MCF 10A (cell line): ENCODE measurements at regions not wholly inside any gene's neighbourhood (a gene's known extent, or its start where the extent isn't known, plus 50 kb on each side); places are given as distances from the start of the nearest gene placed in this dataset.

Experiments used
- BruUV-seq: library from RNA; stranded (reverse); fragments of 400-500 nt; replicated peaks from 2 replicates; lab custom pipeline; 2021; lab: Mats Ljungman, UMichigan
- CTCF ChIA-PET: fragments of 300-600 bp; sonication (Branson Sonifier 250); formaldehyde crosslinking; extraction: SDS; loops from one replicate; lab custom pipeline; 2021; ENCODE audit warnings: antibody characterized with exemption, inconsistent platforms; lab: Yijun Ruan, JAX
- POLR2A ChIA-PET: fragments of 300-600, 350-650 bp; sonication (Branson Sonifier 250); formaldehyde crosslinking; extraction: SDS; loops from one replicate; lab custom pipeline; 2020; ENCODE audit warnings: antibody characterized with exemption, inconsistent platforms; lab: Yijun Ruan, JAX
- DNase-seq: peaks from one replicate; pipeline ENCODE4 v3.0.0-alpha.2; 2018; ENCODE audit not compliant: unreplicated experiment
- H3K27ac Mint-ChIP-seq: one replicate; pipeline ENCODE4 v1.8.0; 2022; ENCODE audit warnings: mild to moderate bottlenecking, low read depth, mixed read lengths; ENCODE audit not compliant: unreplicated experiment
- H3K27me3 Mint-ChIP-seq: one replicate; pipeline ENCODE4 v1.8.0; 2022; ENCODE audit warnings: mixed read lengths; ENCODE audit not compliant: insufficient read depth, unreplicated experiment
- H3K36me3 Mint-ChIP-seq: one replicate; pipeline ENCODE4 v1.8.0; 2022; ENCODE audit warnings: mild to moderate bottlenecking, moderate library complexity, mixed read lengths; ENCODE audit not compliant: insufficient read depth, unreplicated experiment
- H3K4me1 Mint-ChIP-seq: one replicate; pipeline ENCODE4 v1.8.0; 2022; ENCODE audit warnings: mixed read lengths; ENCODE audit not compliant: insufficient read depth, unreplicated experiment
- H3K4me3 Mint-ChIP-seq: one replicate; pipeline ENCODE4 v1.8.0; 2022; ENCODE audit warnings: mild to moderate bottlenecking, moderate library complexity, mixed read lengths; ENCODE audit not compliant: unreplicated experiment
- H3K9me3 Mint-ChIP-seq: one replicate; pipeline ENCODE4 v1.8.0; 2022; ENCODE audit warnings: mixed read lengths; ENCODE audit not compliant: unreplicated experiment
- intact Hi-C: fragments of 100-400 bp; cut with micrococcal nuclease; formaldehyde crosslinking; loops from 2 replicates; pipeline ENCODE4 v1.14.1; 2022
- TF ChIP-seq, protein P1 (sequence below): fragments of 200-600 bp; IDR thresholded peaks from one replicate; pipeline ENCODE4 v1.8.0; 2022; ENCODE audit warnings: antibody characterized with exemption, mild to moderate bottlenecking; ENCODE audit not compliant: unreplicated experiment

DNA sequence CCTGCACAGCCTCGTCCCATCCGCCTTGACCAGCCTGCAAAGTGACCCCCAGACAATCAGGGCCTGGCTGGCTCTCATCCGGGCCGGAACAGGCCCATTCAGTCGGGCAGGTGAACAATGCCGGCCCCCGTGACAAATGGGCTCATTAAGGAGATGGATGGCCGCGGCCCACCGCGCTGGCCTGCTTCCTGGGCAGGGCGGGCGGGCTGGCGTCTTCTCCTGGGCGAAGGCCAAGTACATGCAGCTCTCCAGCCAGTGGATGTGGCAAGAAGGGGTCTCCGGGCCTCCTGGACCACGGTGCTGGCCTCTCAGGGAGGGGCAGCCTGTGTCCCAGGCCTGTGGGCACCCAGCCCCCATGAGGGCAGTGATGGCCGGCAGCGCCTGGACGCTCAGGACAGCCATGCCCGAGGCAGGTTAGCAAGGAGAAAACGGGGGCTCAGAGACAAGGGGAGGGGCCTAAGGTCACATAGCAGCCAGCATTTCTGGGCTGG lies 1022.8 kb downstream of the BRD1 start:
- intact Hi-C loops: no loop called here
- no peak for DNase-seq
- Mint-ChIP-seq H3K27ac (no peak overlapping the region), H3K36me3 (peaks cover 5% of the 10 kb centered on the region), H3K9me3 (peaks cover 10% of the 10 kb centered on the region), H3K27me3 (no peaks in the 10 kb centered on the region), H3K4me1 (no peaks in the 10 kb centered on the region), H3K4me3 (no peak overlapping the region)
- no TSS peak for BruUV-seq
- TF ChIP-seq, protein P1, sequence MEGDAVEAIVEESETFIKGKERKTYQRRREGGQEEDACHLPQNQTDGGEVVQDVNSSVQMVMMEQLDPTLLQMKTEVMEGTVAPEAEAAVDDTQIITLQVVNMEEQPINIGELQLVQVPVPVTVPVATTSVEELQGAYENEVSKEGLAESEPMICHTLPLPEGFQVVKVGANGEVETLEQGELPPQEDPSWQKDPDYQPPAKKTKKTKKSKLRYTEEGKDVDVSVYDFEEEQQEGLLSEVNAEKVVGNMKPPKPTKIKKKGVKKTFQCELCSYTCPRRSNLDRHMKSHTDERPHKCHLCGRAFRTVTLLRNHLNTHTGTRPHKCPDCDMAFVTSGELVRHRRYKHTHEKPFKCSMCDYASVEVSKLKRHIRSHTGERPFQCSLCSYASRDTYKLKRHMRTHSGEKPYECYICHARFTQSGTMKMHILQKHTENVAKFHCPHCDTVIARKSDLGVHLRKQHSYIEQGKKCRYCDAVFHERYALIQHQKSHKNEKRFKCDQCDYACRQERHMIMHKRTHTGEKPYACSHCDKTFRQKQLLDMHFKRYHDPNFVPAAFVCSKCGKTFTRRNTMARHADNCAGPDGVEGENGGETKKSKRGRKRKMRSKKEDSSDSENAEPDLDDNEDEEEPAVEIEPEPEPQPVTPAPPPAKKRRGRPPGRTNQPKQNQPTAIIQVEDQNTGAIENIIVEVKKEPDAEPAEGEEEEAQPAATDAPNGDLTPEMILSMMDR: no peak
- POLR2A ChIA-PET: no interaction called here
- CTCF ChIA-PET: no interaction called here

DNA sequence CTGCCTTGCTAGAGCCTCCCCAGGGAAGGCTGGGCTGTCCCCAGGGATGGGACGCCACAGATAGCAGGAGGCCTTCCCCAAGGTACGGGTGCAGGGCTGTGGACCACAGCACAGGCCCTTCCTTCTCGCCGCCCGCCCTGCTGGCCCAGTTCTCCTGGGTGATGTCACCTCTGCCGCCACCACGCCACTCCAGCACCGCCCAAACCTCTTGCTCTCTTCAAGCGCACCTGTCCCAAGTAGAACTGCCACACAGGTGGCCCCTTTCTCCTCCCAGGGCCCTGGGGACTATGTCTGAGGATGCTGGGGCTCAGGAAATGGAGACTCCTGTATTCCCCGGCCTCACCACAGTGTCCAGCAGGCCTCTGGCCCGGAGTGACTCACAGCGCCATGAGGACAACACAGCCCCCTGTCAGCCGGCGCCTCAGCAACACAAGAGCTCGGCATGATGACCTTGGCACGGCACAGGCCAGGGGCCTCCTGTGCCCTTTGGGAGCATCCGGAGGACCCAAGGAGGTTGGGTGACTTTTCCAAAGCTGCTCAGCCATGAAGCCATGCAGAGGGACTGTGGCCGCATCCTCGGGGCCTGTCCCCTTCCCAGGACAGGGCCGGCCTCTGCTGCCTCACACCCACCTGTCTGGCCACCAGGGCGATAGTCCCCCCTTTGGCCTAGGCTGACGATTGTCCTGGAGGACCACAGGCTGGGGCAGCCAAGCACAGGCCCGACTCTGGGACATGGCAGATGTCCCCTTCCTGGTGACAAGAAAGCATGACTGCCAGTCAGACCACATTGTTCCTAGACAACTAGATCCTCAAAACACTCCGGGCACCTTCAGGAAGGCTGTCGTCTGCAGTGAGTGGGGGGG lies 1023.5 kb downstream of the BRD1 start:
- no peaks in the 10 kb centered on the region for H3K4me1 Mint-ChIP-seq
- TF ChIP-seq, protein P1: no peak
- BruUV-seq: no TSS peak
- ChIA-PET POLR2A (no interaction called here), CTCF (no interaction called here)
- H3K27me3 Mint-ChIP-seq: no peaks in the 10 kb centered on the region
- peaks cover 5% of the 10 kb centered on the region for H3K36me3 Mint-ChIP-seq
- no peak overlapping the region for H3K4me3 Mint-ChIP-seq
- no peak overlapping the region for H3K27ac Mint-ChIP-seq
- no peak for DNase-seq
- H3K9me3 Mint-ChIP-seq: peaks cover 7% of the 10 kb centered on the region
- intact Hi-C loops: no loop called here

DNA sequence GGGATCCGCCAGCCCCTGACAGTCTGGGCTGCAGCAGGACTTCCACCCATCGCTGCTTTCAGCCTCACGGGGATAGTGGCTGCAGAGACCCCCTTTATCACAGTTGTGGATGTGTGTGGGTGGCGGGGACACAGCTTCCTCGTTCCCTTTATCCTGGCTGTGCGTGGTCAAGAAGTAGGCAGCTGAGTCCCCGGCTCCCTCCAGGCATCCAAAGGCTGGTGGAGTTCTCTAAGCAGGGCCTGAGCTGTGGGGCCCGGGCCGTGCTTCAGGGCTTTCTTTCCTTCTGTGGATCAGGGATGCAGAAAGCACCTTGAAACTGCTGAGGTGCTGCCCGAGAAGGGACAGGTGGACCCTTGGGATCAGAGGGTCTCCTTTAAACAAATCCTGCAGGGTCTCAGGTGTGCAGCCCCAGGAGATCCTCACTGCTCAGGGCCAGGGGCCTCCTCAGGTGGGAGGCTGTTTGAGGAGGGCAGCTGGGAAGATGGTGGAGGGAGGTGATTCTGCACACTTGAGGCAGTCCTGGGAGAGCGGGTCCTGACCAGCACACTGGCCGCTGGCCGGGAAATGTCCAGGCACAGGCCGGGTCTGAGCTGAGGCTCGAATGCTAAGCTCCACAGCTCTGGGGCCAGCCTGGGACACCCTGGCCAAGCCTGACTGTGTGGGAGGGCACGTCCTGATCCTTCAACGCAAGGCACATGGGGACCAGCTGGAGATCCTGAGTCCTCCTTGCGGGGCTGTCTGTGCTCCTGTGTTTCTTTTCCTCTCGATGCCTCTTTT lies 1024.3 kb downstream of the BRD1 start:
- Mint-ChIP-seq H3K36me3 (peaks cover 5% of the 10 kb centered on the region), H3K9me3 (no peaks in the 10 kb centered on the region), H3K4me3 (no peak overlapping the region), H3K27ac (no peak overlapping the region), H3K4me1 (no peaks in the 10 kb centered on the region), H3K27me3 (no peaks in the 10 kb centered on the region)
- DNase-seq: no peak
- ChIA-PET POLR2A (no interaction called here), CTCF (no interaction called here)
- no TSS peak for BruUV-seq
- intact Hi-C loops: no loop called here
- TF ChIP-seq, protein P1: no peak

DNA sequence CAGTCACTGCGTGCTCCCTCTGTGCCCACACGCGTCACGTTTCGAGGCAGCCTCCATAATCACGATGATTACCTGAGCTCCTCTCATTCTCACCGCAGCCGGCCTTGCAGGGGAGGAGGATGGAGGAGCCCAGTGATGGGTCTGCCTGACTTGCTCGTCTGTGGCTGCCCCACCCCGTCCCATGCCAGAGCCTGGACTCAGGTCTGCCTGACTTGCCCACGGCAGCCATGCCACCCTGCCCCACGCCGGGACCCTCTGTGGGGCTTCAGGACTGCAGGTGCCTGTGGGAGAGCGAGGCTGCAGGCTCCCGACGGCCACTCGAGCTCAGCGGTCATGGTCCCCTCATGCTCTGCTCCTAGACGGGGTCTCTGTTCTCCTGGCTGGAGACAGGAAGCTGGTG lies 1025.1 kb downstream of the BRD1 start:
- intact Hi-C loops: no loop called here
- Mint-ChIP-seq H3K36me3 (peaks cover 5% of the 10 kb centered on the region), H3K27ac (no peak overlapping the region), H3K27me3 (no peaks in the 10 kb centered on the region), H3K9me3 (no peaks in the 10 kb centered on the region), H3K4me1 (no peaks in the 10 kb centered on the region), H3K4me3 (no peak overlapping the region)
- no TSS peak for BruUV-seq
- ChIA-PET CTCF (no interaction called here), POLR2A (no interaction called here)
- TF ChIP-seq, protein P1: no peak
- DNase-seq: no peak
